ENCODE measurements at regions not wholly inside any gene's neighbourhood (a gene's known extent, or its start where the extent isn't known, plus 50 kb on each side); places are given as distances from the start of the nearest gene placed in this dataset.

GRCh38 chr18:42413870-42414269 lies 458.8 kb downstream of the PIK3C3 start:
- TF ChIP-seq CTCF (optimal IDR thresholded peaks at IDR 0.05 in 1 of 3, IDR thresholded peaks at IDR 0.05 in 1 of 3, conservative IDR thresholded peaks at IDR 0.05 in 1 of 3; ENCODE audit: extremely low read depth in 1 of 3, insufficient read depth in 2 of 3, low read length in 3 of 3) (no peak), EZH2 (IDR thresholded peaks at IDR 0.05; ENCODE audit: low read length) (no peak)
